PC-9 (cell line): ENCODE measurements at regions not wholly inside any gene's neighbourhood (a gene's known extent, or its start where the extent isn't known, plus 50 kb on each side); places are given as distances from the start of the nearest gene placed in this dataset.
"Not testable (repeated sequence)": the region's sequence is repeated elsewhere in the genome, so short reads cannot be mapped to it uniquely, and the experiment has no call there.

ENCODE experiments used
- BruUV-seq: library from RNA; stranded (reverse); fragments of 400-500 nt; replicated peaks from 2 replicates; lab custom pipeline; 2021; lab: Mats Ljungman, UMichigan
- CTCF ChIA-PET: fragments of 300-600 bp; sonication (Branson Sonifier 250); formaldehyde crosslinking; loops from one replicate; lab custom pipeline; 2022; ENCODE audit warnings: antibody characterized with exemption; lab: Charles Lee
- POLR2A ChIA-PET: fragments of 300-600 bp; sonication (Branson Sonifier 250); formaldehyde crosslinking; loops from one replicate; lab custom pipeline; 2022; ENCODE audit warnings: antibody characterized with exemption; ENCODE audit not compliant: unreplicated experiment; lab: Charles Lee
- DNase-seq, 2 experiments: peaks; one replicate each; pipeline versions ENCODE4 v3.0.0 to v3.0.0-alpha.2; 2015 to 2022; ENCODE audit warnings: mixed read lengths in 1 of 2
- H2AFZ ChIP-seq: fragments of 200-600 bp; sonication (generic); 2 replicates; pipeline ENCODE4 v1.8.1; 2017; ENCODE audit warnings: antibody characterized with exemption
- H3F3A ChIP-seq: fragments of 200-600 bp; sonication (generic); 2 replicates; pipeline ENCODE4 v1.8.1; 2017; ENCODE audit warnings: antibody characterized with exemption, mild to moderate bottlenecking, low read depth; ENCODE audit not compliant: insufficient read depth
- H3K27ac ChIP-seq: fragments of 200-600 bp; sonication (generic); 2 replicates; pipeline ENCODE4 v1.6.1; 2016; ENCODE audit warnings: mixed run types
- H3K27me3 ChIP-seq: fragments of 200-600 bp; sonication (generic); 2 replicates; pipeline ENCODE4 v1.6.1; 2016; ENCODE audit warnings: low read depth, mixed run types; ENCODE audit not compliant: insufficient read depth
- H3K36me3 ChIP-seq: fragments of 200-600 bp; sonication (generic); 2 replicates; pipeline ENCODE4 v1.6.1; 2016; ENCODE audit warnings: low read depth, mixed run types
- H3K4me1 ChIP-seq: fragments of 200-600 bp; sonication (generic); replicated peaks from 2 replicates; pipeline ENCODE4 v1.6.1; 2016; ENCODE audit warnings: mixed run types; ENCODE audit not compliant: insufficient read depth
- H3K4me2 ChIP-seq: fragments of 200-600 bp; sonication (generic); 2 replicates; pipeline ENCODE4 v1.6.1; 2017; ENCODE audit warnings: mixed run types
- H3K4me3 ChIP-seq: fragments of 200-600 bp; sonication (generic); 2 replicates; pipeline ENCODE4 v1.6.1; 2016; ENCODE audit warnings: mixed run types
- H3K79me2 ChIP-seq: fragments of 200-600 bp; sonication (generic); 2 replicates; pipeline ENCODE4 v1.6.1; 2017; ENCODE audit warnings: low read depth, mixed run types
- H3K9me2 ChIP-seq: fragments of 200-600 bp; sonication (generic); 2 replicates; pipeline ENCODE4 v1.8.1; 2017; ENCODE audit warnings: mild to moderate bottlenecking; ENCODE audit not compliant: insufficient read depth
- H3K9me3 ChIP-seq: fragments of 200-600 bp; sonication (generic); 2 replicates; pipeline ENCODE4 v1.8.1; 2016; ENCODE audit warnings: low read depth; ENCODE audit not compliant: insufficient read depth
- H4K20me1 ChIP-seq: fragments of 200-600 bp; sonication (generic); 2 replicates; pipeline ENCODE4 v1.8.1; 2017; ENCODE audit not compliant: insufficient read depth
- CTCF ChIP-seq: fragments of 200-600 bp; sonication (generic); conservative IDR thresholded peaks from 2 replicates; pipeline ENCODE4 v1.6.1; 2017; ENCODE audit warnings: mixed run types, antibody characterized with exemption, mild to moderate bottlenecking, moderate library complexity
- EZH2 ChIP-seq: fragments of 200-600 bp; sonication (generic); IDR thresholded peaks from 2 replicates; pipeline ENCODE4 v1.8.0; 2017; ENCODE audit warnings: antibody characterized with exemption, low read depth
- intact Hi-C: fragments of 100-400 bp; cut with micrococcal nuclease; formaldehyde crosslinking; loops from one replicate; pipeline ENCODE4 v1.10.0; 2022; ENCODE audit not compliant: unreplicated experiment

GRCh38 chr14:106613256-106613655, 1086.9 kb downstream of the TMEM121 start:
- CTCF ChIA-PET: no interaction called here
- H4K20me1 ChIP-seq: no peaks in the 10 kb centered on the region
- POLR2A ChIA-PET: no interaction called here

GRCh38 chr14:106618471-106618951, 1092.1 kb downstream of the TMEM121 start:
- intact Hi-C loops: not testable (repeated sequence)
- DNase-seq: peak in 1 of 2 experiments; percentile 31

More at GRCh38 chr14:106613256-106613655, 1086.9 kb downstream of the TMEM121 start:
- Histone ChIP-seq H3K27me3 (peaks cover 25% of the 10 kb centered on the region; the same call in 1 of the 2 replicates), H3K9me2 (no peaks in the 10 kb centered on the region), H3K79me2 (no peaks in the 10 kb centered on the region), H3K9me3 (no peaks in the 10 kb centered on the region), H3F3A (no peaks in the 10 kb centered on the region), H3K4me3 (no peak overlapping the region), H3K27ac (no peak overlapping the region), H3K4me1 (no peaks in the 10 kb centered on the region), H3K4me2 (no peak overlapping the region), H3K36me3 (no peaks in the 10 kb centered on the region), H2AFZ (no peak overlapping the region)
- TF ChIP-seq EZH2 (no peak), CTCF (no peak)
- no TSS peak for BruUV-seq
- DNase-seq: no peak
- intact Hi-C loops: no loop called here

GRCh38 chr14:106619606-106620005, 1093.2 kb downstream of the TMEM121 start:
- intact Hi-C loops: no loop called here
- Histone ChIP-seq H3K4me1 (no peaks in the 10 kb centered on the region), H3K36me3 (no peaks in the 10 kb centered on the region), H3K4me2 (no peak overlapping the region), H3K27ac (no peak overlapping the region), H3K9me2 (no peaks in the 10 kb centered on the region), H3F3A (no peaks in the 10 kb centered on the region), H3K27me3 (no peaks in the 10 kb centered on the region), H2AFZ (no peak overlapping the region), H3K79me2 (no peaks in the 10 kb centered on the region), H3K4me3 (no peak overlapping the region), H4K20me1 (0 out of 2 replicates have a peak, but pooled peaks cover under 1% of the 10 kb centered on the region), H3K9me3 (no peaks in the 10 kb centered on the region)
- POLR2A ChIA-PET: no interaction called here
- TF ChIP-seq CTCF (no peak), EZH2 (no peak)
- no peak for DNase-seq
- BruUV-seq: no TSS peak
- CTCF ChIA-PET: no interaction called here

More at GRCh38 chr14:106618471-106618951, 1092.1 kb downstream of the TMEM121 start:
- TF ChIP-seq CTCF: peak; percentile 76
- H3K4me2 ChIP-seq, H4K20me1 ChIP-seq, H3K9me2 ChIP-seq, H3F3A ChIP-seq, H3K27ac ChIP-seq, BruUV-seq, H2AFZ ChIP-seq, POLR2A ChIA-PET, H3K79me2 ChIP-seq, CTCF ChIA-PET, H3K4me3 ChIP-seq, H3K27me3 ChIP-seq, H3K9me3 ChIP-seq, H3K36me3 ChIP-seq, H3K4me1 ChIP-seq: not testable (repeated sequence)
